Sciatic nerve (tissue), 2 donors: ENCODE measurements at regions not wholly inside any gene's neighbourhood (a gene's known extent, or its start where the extent isn't known, plus 50 kb on each side); places are given as distances from the start of the nearest gene placed in this dataset.
A peak's percentile ranks its signal among the peaks of the same experiment; 100 is the strongest.

Experiments
- ATAC-seq: fragments of 200-7000 bp; cut with Tn5 transposase; one replicate; pipeline ENCODE4 v1.9.1; 2020; ENCODE audit warnings: mild to moderate bottlenecking, moderate library complexity
- DNase-seq: peaks from one replicate; pipeline ENCODE4 v3.0.0-alpha.2; 2020; ENCODE audit warnings: low spot score
- intact Hi-C: fragments of 100-400 bp; cut with DNase I; formaldehyde crosslinking; loops from one replicate; pipeline ENCODE4 v1.14.2; 2022
- donor health status: DM: no; HTN: no; CAD: no.
- donor health status: DM: no; HTN: no; CAD: no.

DNA sequence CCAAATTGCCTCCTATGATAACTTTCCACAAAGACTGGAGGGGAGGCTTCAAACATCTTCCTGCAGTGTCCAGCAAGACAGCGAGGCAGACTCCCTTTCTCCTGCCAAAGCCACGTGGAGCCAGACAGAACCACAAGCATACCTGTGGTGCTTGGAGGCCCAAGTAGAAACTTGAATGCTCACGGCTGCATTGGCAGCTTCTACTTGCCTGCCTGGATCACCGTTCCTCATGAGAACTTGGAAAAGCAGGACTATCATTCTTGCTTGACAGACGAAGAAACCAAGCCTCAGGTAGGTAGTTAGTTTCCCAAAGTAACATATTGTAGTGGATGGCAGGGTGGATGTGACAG lies 216.3 kb upstream of the SFRP2 start:
- intact Hi-C loops: no loop called here
- DNase-seq (no peak), ATAC-seq (no peak)

DNA sequence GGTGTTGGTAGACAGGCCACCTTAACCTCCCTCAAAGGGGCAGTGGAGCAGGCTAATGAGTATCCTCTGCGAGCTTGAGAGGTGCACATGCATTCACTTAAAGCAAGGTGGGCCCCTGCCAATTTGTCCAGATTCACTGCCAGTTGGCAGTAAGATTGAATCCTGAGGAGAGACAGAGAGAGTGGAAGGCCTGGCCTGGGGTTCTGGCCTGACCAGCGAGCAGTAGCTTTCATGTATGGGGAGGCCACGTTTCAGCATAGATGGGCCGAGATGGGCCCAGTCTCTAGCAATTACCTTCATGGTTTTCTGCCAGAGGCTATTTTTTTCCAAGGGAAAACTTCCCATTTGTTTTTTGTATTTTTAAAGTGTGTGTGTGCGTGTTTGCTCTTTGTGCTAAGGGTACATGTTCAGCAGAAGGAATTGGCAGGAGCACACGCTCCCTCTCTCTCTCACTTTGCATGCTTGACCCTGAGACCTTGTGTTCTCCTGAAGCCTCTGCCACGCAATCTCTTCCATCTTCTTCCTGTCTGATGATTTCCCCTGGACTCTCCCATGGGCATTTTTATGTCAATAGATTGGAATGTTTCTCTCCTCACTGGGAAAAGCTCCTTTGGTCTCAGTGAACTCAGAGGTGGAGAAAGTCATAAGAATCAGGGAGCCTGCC lies 215.8 kb upstream of the SFRP2 start:
- intact Hi-C loops: no loop called here
- ATAC-seq (peak; percentile 98), DNase-seq (peak; percentile 67)

DNA sequence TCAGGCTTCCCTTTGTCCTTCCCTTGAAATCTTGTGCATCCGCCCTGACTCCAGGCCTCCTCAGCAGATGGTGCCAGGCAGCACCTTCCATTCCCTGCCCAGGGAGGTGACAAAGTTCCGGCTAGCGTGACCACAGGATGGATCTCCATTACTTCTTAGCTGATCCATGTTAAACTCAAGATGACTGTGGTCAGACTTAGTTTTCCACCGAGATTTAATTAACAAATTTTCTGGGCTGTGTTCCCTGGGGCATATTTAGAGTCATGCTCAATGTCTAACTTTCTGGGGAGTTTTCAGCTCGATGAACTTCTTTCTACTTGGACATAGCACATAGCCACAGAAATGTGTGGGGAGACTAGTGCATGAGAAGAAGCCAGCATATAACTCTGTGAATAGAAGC lies 215.1 kb upstream of the SFRP2 start:
- DNase-seq (no peak), ATAC-seq (peak; percentile 21)
- intact Hi-C loops: no loop called here

DNA sequence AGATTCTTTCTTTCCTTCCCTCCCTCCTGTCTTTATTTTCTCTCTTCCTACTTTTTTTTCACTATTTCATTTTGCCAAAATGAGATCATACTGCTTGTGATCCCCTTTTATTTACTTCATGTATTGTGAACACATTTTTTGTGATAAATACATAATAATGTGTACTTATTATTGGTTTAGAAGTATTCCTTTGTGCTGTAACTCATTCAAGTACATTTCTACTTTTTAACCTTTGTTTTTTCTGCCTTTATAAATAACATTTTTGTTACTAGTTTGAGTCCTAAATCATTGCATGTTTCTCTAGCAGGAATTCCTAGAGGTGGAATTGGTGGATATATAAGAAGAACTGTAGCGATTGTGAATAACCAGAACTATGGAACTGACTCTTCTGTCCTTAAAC lies 214.5 kb upstream of the SFRP2 start:
- DNase-seq: no peak
- intact Hi-C loops: no loop called here
- no peak for ATAC-seq

DNA sequence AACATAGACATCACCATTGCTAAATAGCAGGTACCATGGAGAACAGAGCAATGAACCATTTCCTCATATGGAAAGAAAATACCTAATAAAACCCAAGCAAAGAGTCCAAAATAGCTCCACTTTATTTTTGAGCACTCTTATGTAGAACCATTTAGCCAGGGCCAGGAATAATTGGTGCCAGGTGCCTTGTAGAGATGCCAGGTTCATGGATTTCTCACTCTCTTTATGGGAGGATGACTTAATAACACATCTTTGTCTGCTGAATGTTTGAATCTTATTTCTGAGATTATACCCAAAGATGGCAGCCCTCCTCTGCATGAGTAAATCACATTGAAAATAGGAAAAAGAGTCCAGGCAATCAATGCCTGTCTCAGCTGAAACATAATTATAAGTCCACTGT lies 212.3 kb upstream of the SFRP2 start:
- intact Hi-C loops: no loop called here
- DNase-seq: no peak

DNA sequence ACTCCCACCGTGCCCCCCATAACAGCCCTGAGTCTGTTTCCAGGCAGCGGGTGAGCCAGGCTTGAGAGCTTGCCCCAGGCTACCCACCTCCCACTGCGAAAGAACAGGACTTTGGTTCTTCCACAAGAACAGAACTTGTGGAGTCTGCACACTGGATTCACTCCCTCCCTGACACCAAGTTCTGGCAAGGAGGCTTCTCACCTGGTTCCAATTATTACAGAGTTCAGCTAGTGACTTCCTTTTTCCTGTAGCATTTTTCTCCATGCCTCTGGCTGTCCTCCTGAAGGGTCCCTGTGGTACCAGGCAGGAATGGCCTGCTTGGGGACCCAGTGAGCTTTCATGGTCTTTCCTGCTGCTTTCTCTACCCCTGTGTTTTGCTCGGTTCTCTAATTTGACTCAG lies 208.6 kb upstream of the SFRP2 start:
- ATAC-seq (no peak), DNase-seq (no peak)
- intact Hi-C loops: no loop called here

More for the DNA sequence above, 212.3 kb upstream of the SFRP2 start:
- ATAC-seq: no peak

DNA sequence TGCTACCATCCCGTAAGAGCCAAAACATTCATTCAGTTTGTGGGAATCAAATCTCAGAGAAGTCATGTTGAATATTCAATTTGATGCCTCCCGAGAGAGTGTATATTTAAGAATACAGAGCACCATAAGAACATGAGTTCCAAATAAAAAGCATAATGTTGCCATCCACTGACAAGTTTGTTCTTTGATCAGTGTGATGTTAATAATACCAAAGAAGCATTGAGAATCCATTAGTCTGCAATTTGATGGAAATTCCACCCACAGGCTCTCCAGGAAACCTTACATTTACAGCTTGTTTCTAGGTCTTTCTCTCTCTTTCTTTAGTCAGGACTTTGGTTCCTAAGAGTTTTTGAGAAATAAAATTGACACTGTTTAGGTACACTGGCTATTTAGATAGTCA lies 200.6 kb upstream of the SFRP2 start:
- intact Hi-C loops: no loop called here
- no peak for ATAC-seq
- no peak for DNase-seq

DNA sequence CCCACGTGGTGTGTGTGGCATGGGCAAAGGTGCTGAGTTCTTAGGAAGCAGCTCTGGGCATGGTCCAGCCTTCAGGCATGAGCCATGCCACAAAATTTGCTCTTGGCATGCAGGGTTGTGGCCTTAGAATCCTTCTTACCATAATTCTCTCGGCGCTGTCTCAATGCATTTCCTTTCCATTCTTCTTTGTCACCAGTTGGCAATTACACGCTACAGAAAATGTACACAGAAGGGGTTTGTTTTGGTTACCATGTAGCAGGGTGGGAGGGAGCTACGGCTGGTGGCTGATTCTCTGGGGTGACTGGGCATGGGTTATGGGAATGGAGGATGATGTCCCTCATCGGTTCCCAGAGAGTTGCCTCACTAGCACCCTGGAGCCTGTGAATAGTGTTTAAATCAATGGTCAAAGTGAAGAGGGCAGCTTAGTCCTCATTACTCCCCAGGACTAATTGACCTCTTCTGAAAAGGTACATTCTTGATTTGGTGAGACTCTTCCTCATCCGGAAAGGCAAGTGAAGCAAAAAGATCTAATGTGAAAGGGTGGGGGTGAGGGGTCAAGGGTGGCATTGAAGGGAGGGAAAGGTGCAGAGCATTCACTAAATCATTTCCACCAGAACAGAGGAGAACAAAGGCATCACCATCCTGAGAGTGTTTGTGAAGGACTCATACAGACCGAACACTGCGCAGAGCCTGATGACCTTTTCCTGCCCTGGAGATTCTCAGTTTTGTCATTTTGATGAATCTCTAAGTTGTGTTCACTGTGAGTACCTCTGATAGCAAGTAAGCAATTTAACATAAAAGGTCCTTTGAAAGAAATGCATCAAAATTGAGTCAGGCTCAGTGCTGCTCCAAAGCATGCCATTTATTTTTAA lies 199.8 kb upstream of the SFRP2 start:
- intact Hi-C loops: no loop called here
- ATAC-seq (no peak), DNase-seq (no peak)

DNA sequence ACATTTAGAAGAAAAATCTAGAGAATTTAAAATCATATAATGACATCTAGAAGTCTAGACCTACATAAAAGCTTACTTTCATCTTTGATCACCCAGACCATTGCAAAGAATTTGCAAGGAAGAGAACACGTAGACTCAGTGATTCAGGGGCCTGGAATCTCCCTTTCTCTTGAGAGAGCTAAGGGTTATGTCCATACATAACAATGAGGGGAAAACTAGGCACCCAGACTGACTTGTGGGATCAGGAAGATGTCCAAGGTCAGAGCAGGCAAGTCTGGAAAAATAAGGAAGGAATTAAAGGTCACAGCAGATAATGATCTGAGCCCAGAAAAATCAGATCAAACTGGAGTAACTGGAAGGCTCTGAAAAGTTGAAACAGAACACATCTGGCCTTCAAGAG lies 198.4 kb upstream of the SFRP2 start:
- ATAC-seq: peak; percentile 95

DNA sequence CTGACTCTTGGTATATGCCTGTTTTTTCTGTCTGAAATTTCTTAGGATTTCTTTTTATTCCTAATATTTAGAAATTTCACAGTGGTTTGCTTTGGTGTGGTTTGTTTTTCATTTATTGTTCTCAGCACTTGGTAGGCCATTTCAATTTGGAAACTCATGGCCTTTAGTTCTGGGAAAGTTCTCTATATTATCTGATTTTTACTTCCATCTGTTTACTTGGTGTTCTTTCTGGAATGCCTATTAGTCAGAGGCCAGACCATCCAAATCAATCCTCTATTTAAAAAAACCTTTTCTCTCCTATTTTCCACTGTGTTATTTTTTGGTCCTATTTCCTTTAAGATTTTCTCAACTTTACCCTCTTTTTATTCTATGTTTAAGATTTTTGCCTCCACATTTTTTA lies 188.1 kb upstream of the SFRP2 start:
- ATAC-seq (no peak), DNase-seq (no peak)
- intact Hi-C loops: no loop called here

More for the DNA sequence above, 198.4 kb upstream of the SFRP2 start:
- DNase-seq: no peak
- intact Hi-C loops: no loop called here

DNA sequence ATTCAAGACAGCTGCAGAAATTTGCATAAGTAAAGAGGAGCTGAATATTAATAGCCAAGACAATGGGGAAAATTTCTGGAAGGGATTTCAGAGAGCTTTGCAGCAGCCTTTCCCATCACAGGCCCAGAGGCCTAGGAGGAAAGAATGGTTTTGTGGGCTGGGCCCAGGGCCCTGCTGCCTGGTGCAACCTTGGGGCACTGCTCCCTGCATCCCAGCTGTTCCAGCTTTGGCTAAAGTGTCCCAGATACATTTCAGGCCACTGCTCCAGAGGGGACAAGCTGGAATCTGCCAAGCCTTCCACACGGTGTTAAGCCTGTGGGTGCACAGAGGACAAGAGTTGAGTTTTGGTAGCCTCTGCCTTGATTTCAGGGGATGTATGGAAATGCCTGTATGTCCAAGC lies 185.6 kb upstream of the SFRP2 start:
- intact Hi-C loops: no loop called here
- DNase-seq (no peak), ATAC-seq (no peak)

DNA sequence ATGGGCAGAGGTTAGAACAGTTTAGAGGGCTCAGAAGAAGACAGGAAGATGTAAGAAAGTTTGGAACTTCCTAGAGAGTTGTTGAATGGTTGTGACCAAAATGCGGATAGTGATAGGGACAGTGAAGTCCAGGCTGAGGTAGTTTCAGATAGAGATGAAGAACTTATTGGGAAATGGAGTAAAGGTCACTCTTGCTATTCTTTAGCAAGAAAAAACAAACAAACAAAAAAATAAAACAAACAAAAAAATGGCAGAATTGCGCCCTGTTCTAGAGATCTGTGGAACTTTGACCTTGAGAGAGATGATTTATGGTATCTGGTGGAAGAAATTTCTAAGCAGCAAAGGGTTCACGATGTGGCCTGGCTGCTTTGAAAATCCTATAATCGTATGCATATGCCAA lies 185.1 kb upstream of the SFRP2 start:
- intact Hi-C loops: no loop called here
- no peak for DNase-seq
- no peak for ATAC-seq

DNA sequence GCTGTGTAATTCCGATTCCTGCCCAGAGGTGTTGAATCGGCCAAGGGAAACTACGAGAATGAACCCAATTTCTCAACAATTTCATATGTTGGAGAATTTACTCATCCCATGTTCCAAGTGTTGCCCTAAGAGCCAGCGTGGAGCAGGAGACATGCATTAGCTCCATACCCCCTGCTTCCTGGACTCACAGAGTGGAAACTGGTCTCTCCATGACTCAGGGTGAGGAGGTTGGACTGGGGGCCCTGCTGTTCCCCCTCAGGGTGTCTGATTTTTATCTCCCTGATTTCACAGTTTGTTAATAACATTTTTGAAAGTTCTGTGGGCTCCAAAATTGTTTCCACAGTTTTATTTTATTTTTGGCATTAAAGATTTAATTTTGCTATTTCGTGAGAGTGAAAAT lies 183.0 kb upstream of the SFRP2 start:
- no peak for DNase-seq
- intact Hi-C loops: no loop called here
- peak; percentile 16 for ATAC-seq

DNA sequence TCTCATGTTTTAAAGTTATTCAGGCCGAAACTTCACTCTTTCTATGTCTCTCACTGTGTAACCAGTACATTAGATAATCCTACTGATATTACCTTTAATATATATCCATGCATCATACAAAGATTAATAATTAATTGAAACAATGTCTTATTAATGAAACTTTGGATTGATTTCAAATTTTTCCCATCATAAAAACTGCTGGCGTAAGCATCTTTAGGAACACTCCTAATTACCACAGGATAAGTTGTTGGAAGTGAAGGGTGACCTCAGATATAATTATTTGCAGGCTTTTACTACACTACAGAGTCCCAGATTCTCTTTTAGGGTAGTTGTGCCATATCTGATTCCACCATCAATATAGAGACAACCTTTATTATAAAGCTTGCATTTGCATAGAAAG lies 181.3 kb upstream of the SFRP2 start:
- intact Hi-C loops: no loop called here

DNA sequence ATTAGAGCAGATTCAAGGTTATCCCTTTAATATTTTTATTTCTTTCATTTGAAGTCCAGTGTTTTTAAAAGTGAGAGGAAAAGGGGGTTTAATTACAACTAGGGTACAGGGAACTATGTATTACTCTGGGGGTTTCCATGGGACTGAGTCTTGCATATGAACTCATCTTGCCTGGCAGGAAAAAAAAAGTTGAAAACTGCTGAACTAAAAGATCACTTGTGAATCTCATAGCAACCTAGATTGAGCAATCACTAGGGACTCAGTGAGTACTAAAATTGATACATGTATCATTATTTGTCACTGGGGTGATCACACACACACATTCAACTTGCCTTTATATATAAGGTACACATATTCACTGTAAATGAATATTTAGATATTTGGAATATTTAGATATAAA lies 180.7 kb upstream of the SFRP2 start:
- intact Hi-C loops: no loop called here
- DNase-seq (no peak), ATAC-seq (peak; percentile 51)

More for the DNA sequence above, 181.3 kb upstream of the SFRP2 start:
- DNase-seq: no peak
- ATAC-seq: no peak

DNA sequence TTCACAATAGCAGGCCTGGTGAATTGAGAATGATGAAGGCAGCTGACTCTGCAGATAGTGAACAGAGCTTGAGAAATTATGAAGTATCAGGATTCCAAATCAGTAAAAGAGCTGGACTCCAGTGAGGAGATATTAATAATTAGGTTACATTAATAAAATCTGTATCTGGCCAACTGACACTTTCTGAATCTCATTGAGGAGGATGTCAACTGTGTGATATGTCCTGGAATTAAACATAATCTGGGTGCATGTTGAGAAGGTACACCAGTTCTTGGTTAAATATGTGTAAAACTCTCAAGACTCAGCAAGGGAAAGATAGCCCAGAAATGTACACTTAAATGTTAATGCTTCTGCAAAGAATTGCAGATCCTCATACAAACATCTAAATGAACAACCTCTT lies 177.8 kb upstream of the SFRP2 start:
- no peak for DNase-seq
- ATAC-seq: no peak
- intact Hi-C loops: no loop called here

DNA sequence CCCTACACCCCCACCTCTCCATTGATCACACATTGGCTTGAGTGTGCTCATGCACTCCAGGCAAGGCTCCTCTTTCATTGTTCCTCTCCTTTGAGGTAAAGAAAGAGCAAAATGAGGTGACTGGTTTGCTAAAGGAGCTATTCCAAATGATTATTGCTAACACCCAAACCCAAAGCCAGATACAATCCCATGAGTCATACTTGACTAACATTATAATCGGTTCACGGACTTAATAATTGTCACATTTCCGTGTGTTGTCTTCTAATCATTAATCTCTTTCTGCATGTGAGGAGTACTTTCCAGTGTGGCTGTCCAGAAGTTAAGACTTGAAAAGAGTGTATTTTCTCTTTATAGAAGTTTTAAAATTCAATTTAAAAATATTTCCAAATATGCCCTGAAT lies 174.3 kb upstream of the SFRP2 start:
- intact Hi-C loops: no loop called here
- no peak for DNase-seq
- ATAC-seq: no peak

DNA sequence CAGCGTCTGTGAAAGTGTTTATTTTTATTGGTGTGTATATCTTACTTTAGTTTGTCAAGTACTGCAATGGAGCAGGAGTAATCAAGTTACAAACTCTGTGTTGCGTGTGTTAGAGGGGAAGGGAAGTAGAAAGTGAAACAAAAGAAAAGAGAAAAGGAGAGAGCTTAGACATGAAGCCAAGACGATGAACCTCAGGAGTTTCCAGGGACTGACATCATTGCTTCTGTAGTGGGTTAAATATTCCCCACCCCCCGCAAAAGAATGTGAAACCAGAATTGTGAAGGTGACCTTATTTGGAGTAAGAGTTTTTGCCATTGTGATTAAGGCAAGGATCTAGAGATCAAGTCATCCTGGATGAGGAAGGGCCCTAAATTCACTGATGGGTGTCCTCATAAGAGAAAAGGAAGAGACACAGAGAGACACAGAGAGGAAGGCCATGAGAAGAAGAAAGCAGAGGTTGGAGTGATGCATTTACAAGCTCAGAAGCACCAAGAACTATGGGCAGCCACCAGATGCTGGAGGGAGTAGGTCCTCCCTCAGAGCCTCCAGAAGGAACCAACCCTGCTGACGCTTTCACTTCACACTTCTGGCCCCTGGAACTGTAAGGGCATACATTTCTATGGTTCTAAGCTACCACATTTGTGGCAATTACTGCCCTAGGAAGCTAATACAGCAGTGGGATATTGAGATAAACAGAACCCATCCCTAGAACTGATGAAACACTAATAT lies 173.6 kb upstream of the SFRP2 start:
- ATAC-seq: peak; percentile 28

DNA sequence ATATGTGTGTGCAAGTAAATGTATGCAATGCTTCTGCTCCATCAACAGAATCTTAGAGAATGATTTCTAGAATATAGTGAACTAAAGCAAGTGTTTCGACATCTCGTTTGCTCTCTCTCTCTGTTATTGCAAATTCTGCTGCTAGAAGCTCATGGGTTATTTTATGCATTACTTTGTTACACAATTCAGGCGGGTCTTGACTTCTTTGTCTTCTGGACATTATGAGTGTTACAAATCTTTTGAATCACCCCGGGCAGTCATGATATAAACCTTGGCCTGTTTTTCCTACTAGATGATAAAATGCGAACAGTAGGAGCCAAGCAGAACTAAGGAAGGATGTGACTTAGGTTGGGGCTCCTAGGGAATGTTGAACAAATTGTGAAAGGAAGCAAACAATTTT lies 166.4 kb upstream of the SFRP2 start:
- DNase-seq (no peak), ATAC-seq (no peak)
- intact Hi-C loops: no loop called here

More for the DNA sequence above, 173.6 kb upstream of the SFRP2 start:
- intact Hi-C loops: no loop called here
- DNase-seq: no peak

DNA sequence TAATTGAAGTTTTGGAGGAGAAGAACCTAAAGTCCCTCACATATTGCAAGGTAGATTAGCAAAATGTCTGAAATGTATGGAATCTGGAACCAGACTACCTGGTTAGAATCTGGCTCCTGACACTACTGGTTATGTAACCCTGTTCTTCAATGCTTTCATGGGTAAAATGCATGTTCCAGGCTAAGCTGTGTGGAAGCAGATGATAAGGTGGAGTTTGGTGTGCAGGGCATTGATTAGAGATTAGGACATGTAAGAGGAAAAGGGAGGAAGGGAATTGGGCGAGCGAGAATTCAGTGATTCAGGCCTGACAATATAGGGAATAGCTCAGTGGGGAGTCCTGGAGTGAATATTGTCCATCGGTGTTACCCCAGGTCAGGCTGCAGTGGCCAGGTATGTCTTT lies 165.8 kb upstream of the SFRP2 start:
- intact Hi-C loops: no loop called here
- DNase-seq: no peak

More for the DNA sequence above, 165.8 kb upstream of the SFRP2 start:
- no peak for ATAC-seq
